ENCODE measurements at regions not wholly inside any gene's neighbourhood (a gene's known extent, or its start where the extent isn't known, plus 50 kb on each side); places are given as distances from the start of the nearest gene placed in this dataset.

DNA sequence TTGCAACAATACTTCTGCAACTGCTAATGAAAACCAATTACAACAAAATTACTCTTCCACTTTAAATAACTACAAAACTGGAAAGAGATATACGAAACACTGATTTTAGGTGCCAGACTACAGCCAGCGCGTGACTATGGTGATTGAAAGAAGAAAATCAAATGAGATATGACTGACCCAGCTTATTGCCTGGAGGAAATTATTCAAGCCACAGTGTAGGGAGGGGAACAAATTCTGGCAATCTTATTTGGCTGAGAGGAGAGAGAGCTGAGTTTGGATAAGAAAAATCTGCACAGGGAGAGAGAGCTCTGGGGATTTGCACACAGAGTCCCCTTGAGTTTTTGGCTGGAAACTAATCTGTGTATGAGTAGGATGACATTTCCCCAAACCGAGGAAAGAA lies 470.3 kb upstream of the FRG2C start:
- TF ChIP-seq, protein P1, sequence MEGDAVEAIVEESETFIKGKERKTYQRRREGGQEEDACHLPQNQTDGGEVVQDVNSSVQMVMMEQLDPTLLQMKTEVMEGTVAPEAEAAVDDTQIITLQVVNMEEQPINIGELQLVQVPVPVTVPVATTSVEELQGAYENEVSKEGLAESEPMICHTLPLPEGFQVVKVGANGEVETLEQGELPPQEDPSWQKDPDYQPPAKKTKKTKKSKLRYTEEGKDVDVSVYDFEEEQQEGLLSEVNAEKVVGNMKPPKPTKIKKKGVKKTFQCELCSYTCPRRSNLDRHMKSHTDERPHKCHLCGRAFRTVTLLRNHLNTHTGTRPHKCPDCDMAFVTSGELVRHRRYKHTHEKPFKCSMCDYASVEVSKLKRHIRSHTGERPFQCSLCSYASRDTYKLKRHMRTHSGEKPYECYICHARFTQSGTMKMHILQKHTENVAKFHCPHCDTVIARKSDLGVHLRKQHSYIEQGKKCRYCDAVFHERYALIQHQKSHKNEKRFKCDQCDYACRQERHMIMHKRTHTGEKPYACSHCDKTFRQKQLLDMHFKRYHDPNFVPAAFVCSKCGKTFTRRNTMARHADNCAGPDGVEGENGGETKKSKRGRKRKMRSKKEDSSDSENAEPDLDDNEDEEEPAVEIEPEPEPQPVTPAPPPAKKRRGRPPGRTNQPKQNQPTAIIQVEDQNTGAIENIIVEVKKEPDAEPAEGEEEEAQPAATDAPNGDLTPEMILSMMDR (IDR thresholded peaks at IDR 0.05) = no peak
- TF ChIP-seq, protein P2, sequence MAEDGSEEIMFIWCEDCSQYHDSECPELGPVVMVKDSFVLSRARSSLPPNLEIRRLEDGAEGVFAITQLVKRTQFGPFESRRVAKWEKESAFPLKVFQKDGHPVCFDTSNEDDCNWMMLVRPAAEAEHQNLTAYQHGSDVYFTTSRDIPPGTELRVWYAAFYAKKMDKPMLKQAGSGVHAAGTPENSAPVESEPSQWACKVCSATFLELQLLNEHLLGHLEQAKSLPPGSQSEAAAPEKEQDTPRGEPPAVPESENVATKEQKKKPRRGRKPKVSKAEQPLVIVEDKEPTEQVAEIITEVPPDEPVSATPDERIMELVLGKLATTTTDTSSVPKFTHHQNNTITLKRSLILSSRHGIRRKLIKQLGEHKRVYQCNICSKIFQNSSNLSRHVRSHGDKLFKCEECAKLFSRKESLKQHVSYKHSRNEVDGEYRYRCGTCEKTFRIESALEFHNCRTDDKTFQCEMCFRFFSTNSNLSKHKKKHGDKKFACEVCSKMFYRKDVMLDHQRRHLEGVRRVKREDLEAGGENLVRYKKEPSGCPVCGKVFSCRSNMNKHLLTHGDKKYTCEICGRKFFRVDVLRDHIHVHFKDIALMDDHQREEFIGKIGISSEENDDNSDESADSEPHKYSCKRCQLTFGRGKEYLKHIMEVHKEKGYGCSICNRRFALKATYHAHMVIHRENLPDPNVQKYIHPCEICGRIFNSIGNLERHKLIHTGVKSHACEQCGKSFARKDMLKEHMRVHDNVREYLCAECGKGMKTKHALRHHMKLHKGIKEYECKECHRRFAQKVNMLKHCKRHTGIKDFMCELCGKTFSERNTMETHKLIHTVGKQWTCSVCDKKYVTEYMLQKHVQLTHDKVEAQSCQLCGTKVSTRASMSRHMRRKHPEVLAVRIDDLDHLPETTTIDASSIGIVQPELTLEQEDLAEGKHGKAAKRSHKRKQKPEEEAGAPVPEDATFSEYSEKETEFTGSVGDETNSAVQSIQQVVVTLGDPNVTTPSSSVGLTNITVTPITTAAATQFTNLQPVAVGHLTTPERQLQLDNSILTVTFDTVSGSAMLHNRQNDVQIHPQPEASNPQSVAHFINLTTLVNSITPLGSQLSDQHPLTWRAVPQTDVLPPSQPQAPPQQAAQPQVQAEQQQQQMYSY (CRISPR knock-in tag; IDR thresholded peaks at IDR 0.05) = no peak
- TF ChIP-seq NFE2L1 (CRISPR knock-in tag; IDR thresholded peaks at IDR 0.05) (no peak), SMAD4 (CRISPR knock-in tag; IDR thresholded peaks at IDR 0.05) (no peak)
- TF ChIP-seq, protein P3, sequence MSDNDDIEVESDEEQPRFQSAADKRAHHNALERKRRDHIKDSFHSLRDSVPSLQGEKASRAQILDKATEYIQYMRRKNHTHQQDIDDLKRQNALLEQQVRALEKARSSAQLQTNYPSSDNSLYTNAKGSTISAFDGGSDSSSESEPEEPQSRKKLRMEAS (CRISPR knock-in tag; IDR thresholded peaks at IDR 0.05) = no peak

Measured in WTC11 (cell line).